ENCODE measurements at regions not wholly inside any gene's neighbourhood (a gene's known extent, or its start where the extent isn't known, plus 50 kb on each side); places are given as distances from the start of the nearest gene placed in this dataset.
A peak's percentile ranks its signal among the peaks of the same experiment; 100 is the strongest.

DNA sequence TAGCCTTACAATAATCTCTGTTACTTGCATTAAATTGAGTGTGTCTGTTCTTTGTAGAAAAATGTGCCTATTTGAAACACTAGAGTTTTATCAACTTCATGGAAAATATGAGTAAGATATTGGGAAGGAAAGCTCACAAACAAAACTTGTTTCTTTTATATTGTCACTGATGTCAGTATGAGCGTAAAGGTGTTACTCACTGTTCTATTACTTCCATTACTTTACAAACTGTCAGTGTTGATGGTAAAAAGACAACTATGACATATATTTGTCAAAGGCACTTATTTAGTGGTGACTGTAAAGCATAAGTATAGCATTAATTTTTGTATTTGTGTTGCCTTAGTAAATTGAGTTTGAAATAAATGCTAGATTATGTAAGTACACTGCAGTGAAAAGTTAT is 193.7 kb upstream of the FLRT2 start:
- H3K9me3 ChIP-seq (ENCODE audit: low read length) = no peaks in the 10 kb centered on the region
- H3K4me2 ChIP-seq (ENCODE audit: low read length) = no peak overlapping the region
- H3K4me3 ChIP-seq (ENCODE audit: low read length) = no peak overlapping the region
- H3K79me2 ChIP-seq (replicated peaks; ENCODE audit: insufficient read depth, low read length) = no peaks in the 10 kb centered on the region
- H3F3A ChIP-seq (ENCODE audit: insufficient read depth, low read length, poor library complexity, severe bottlenecking) = no peaks in the 10 kb centered on the region
- H2AFZ ChIP-seq (ENCODE audit: low read depth, low read length) = no peak overlapping the region
- no peak overlapping the region for H3K27ac ChIP-seq (ENCODE audit: low read length)
- TF ChIP-seq EP300 (conservative IDR thresholded peaks at IDR 0.05; ENCODE audit: poor library complexity, severe bottlenecking) (peak; percentile 59), SMC3 (conservative IDR thresholded peaks at IDR 0.05; ENCODE audit: poor library complexity) (no peak)
- no peaks in the 10 kb centered on the region for H3K27me3 ChIP-seq (ENCODE audit: insufficient read depth, low read depth, low read length)
- H3K36me3 ChIP-seq (ENCODE audit: insufficient read depth, low read length) = no peaks in the 10 kb centered on the region
- H3K9ac ChIP-seq (ENCODE audit: low read length) = no peak overlapping the region
- H4K20me1 ChIP-seq (ENCODE audit: insufficient read depth) = no peaks in the 10 kb centered on the region
- H3K9me2 ChIP-seq (ENCODE audit: insufficient read depth, low read length) = no peaks in the 10 kb centered on the region

DNA sequence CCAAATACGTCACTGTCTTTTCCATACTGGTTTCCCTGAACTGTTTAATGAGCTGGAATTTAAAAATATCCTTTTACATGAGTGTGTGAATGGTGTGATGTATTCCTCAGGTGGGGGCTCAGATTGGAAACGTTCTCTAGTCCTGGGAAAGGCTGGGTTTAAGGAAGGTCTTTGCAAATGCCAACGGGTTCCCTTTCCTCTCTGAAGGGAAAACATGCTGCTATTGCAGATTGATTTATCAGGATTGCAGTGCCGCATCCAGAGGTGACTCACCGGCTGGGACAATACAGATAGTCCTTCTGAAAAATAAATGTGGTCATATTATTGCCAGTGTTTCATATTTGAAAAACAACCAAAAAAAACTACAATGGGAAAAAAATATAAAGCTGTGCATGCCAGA is 193.1 kb upstream of the FLRT2 start:
- Histone ChIP-seq H3K9me2 (ENCODE audit: insufficient read depth, low read length) (no peaks in the 10 kb centered on the region), H3K36me3 (ENCODE audit: insufficient read depth, low read length) (no peaks in the 10 kb centered on the region), H4K20me1 (ENCODE audit: insufficient read depth) (no peaks in the 10 kb centered on the region), H3K9ac (ENCODE audit: low read length) (no peak overlapping the region), H3K4me2 (ENCODE audit: low read length) (no peak overlapping the region), H3K27me3 (ENCODE audit: insufficient read depth, low read depth, low read length) (no peaks in the 10 kb centered on the region), H3F3A (ENCODE audit: insufficient read depth, low read length, poor library complexity, severe bottlenecking) (no peaks in the 10 kb centered on the region), H3K4me3 (ENCODE audit: low read length) (no peak overlapping the region), H3K27ac (ENCODE audit: low read length) (no peak overlapping the region), H2AFZ (ENCODE audit: low read depth, low read length) (no peak overlapping the region), H3K9me3 (ENCODE audit: low read length) (no peaks in the 10 kb centered on the region), H3K79me2 (replicated peaks; ENCODE audit: insufficient read depth, low read length) (no peaks in the 10 kb centered on the region)
- TF ChIP-seq RAD21 (conservative IDR thresholded peaks at IDR 0.05) = no peak
- TF ChIP-seq MXI1 (conservative IDR thresholded peaks at IDR 0.05; ENCODE audit: poor library complexity, severe bottlenecking) = no peak

DNA sequence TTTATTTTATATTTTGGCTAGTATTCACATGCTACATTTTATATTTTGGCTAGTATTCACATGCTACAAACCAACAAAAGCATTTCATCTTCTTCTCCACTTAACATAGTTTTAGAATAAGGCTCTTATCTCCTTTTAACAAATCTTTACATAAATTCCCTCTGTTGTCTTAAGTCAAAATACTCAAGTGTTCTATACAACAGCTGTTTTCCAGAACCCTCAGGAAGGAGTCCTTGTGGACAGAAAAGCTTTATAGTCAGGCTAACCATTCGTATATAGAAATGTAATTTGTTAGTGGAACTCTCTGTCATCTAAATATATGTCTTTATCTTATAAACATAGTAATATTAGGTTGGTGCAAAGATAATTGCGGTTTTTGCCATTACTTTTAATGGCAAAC is 191.0 kb upstream of the FLRT2 start:
- Histone ChIP-seq H3K27ac (ENCODE audit: low read length) (no peak overlapping the region), H2AFZ (ENCODE audit: low read depth, low read length) (no peak overlapping the region), H3K9me2 (ENCODE audit: insufficient read depth, low read length) (no peaks in the 10 kb centered on the region), H3K9me3 (ENCODE audit: low read length) (no peaks in the 10 kb centered on the region), H3K27me3 (ENCODE audit: insufficient read depth, low read depth, low read length) (no peaks in the 10 kb centered on the region), H3K4me3 (ENCODE audit: low read length) (no peak overlapping the region), H3K79me2 (replicated peaks; ENCODE audit: insufficient read depth, low read length) (no peaks in the 10 kb centered on the region), H3K4me2 (ENCODE audit: low read length) (no peak overlapping the region), H4K20me1 (ENCODE audit: insufficient read depth) (no peaks in the 10 kb centered on the region), H3F3A (ENCODE audit: insufficient read depth, low read length, poor library complexity, severe bottlenecking) (no peaks in the 10 kb centered on the region), H3K36me3 (ENCODE audit: insufficient read depth, low read length) (no peaks in the 10 kb centered on the region), H3K9ac (ENCODE audit: low read length) (no peak overlapping the region)
- TF ChIP-seq, protein P1, sequence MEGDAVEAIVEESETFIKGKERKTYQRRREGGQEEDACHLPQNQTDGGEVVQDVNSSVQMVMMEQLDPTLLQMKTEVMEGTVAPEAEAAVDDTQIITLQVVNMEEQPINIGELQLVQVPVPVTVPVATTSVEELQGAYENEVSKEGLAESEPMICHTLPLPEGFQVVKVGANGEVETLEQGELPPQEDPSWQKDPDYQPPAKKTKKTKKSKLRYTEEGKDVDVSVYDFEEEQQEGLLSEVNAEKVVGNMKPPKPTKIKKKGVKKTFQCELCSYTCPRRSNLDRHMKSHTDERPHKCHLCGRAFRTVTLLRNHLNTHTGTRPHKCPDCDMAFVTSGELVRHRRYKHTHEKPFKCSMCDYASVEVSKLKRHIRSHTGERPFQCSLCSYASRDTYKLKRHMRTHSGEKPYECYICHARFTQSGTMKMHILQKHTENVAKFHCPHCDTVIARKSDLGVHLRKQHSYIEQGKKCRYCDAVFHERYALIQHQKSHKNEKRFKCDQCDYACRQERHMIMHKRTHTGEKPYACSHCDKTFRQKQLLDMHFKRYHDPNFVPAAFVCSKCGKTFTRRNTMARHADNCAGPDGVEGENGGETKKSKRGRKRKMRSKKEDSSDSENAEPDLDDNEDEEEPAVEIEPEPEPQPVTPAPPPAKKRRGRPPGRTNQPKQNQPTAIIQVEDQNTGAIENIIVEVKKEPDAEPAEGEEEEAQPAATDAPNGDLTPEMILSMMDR (IDR thresholded peaks at IDR 0.05; ENCODE audit: poor library complexity, severe bottlenecking) = no peak
- TF ChIP-seq MXI1 (conservative IDR thresholded peaks at IDR 0.05; ENCODE audit: poor library complexity, severe bottlenecking) = no peak
- TF ChIP-seq SMC3 (conservative IDR thresholded peaks at IDR 0.05; ENCODE audit: poor library complexity) = no peak
- TF ChIP-seq TAF1 (IDR thresholded peaks at IDR 0.05; ENCODE audit: low read depth) = no peak
- TF ChIP-seq, protein P2, sequence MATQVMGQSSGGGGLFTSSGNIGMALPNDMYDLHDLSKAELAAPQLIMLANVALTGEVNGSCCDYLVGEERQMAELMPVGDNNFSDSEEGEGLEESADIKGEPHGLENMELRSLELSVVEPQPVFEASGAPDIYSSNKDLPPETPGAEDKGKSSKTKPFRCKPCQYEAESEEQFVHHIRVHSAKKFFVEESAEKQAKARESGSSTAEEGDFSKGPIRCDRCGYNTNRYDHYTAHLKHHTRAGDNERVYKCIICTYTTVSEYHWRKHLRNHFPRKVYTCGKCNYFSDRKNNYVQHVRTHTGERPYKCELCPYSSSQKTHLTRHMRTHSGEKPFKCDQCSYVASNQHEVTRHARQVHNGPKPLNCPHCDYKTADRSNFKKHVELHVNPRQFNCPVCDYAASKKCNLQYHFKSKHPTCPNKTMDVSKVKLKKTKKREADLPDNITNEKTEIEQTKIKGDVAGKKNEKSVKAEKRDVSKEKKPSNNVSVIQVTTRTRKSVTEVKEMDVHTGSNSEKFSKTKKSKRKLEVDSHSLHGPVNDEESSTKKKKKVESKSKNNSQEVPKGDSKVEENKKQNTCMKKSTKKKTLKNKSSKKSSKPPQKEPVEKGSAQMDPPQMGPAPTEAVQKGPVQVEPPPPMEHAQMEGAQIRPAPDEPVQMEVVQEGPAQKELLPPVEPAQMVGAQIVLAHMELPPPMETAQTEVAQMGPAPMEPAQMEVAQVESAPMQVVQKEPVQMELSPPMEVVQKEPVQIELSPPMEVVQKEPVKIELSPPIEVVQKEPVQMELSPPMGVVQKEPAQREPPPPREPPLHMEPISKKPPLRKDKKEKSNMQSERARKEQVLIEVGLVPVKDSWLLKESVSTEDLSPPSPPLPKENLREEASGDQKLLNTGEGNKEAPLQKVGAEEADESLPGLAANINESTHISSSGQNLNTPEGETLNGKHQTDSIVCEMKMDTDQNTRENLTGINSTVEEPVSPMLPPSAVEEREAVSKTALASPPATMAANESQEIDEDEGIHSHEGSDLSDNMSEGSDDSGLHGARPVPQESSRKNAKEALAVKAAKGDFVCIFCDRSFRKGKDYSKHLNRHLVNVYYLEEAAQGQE (IDR thresholded peaks at IDR 0.05; ENCODE audit: borderline replicate concordance) = no peak
- TF ChIP-seq POLR2AphosphoS5 (IDR thresholded peaks at IDR 0.05) = no peak
- TF ChIP-seq EZH2 (IDR thresholded peaks at IDR 0.05; ENCODE audit: borderline replicate concordance, insufficient read depth, low read length, poor library complexity, severe bottlenecking) = no peak
- no peak for TF ChIP-seq RAD21 (conservative IDR thresholded peaks at IDR 0.05)
- no peak for TF ChIP-seq EP300 (conservative IDR thresholded peaks at IDR 0.05; ENCODE audit: poor library complexity, severe bottlenecking)
